RWPE1 (cell line): ENCODE measurements at regions not wholly inside any gene's neighbourhood (a gene's known extent, or its start where the extent isn't known, plus 50 kb on each side); places are given as distances from the start of the nearest gene placed in this dataset.

Source experiments
- CTCF ChIA-PET: fragments of 350-600 bp; sonication (Branson Sonifier 250); formaldehyde crosslinking; extraction: SDS; loops from one replicate; lab custom pipeline; 2021; lab: Yijun Ruan, JAX
- POLR2A ChIA-PET: fragments of 400-600 bp; formaldehyde crosslinking; extraction: SDS; loops from one replicate; lab custom pipeline; 2020; ENCODE audit warnings: antibody characterized with exemption; ENCODE audit not compliant: low non-redundant PET; lab: Yijun Ruan, JAX
- DNase-seq: peaks from one replicate; pipeline ENCODE4 v3.0.0; 2012; ENCODE audit warnings: low spot score
- H3K27ac ChIP-seq: fragments of 450-650 bp; 2 replicates; pipeline ENCODE4 v1.5.1; 2017
- TF ChIP-seq, protein P1 (sequence below): fragments of 450-650 bp; conservative IDR thresholded peaks from 2 replicates; pipeline ENCODE4 v1.5.1; 2017; ENCODE audit warnings: low read depth, mild to moderate bottlenecking

DNA sequence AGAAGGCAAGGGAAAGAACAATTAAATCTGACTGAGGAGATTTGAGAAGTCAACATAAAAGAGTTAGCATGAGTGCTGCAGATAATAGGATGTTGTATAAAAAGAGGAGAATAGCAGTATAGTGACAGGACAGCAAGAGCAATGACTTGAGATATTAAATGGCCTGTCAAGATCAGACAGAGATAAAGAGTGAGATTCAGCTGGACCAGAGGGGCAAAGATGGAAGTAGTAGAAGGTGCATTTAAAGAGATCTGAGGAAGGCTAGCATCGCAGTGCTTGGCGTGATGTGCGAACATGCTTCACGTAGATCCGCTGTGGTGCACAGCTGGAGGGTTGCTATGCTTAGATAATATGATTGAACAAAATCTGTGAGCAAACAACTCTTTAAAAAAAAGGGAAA lies 1422.6 kb upstream of the CDH8 start:
- CTCF ChIA-PET: no interaction called here
- no peak for DNase-seq
- TF ChIP-seq, protein P1, sequence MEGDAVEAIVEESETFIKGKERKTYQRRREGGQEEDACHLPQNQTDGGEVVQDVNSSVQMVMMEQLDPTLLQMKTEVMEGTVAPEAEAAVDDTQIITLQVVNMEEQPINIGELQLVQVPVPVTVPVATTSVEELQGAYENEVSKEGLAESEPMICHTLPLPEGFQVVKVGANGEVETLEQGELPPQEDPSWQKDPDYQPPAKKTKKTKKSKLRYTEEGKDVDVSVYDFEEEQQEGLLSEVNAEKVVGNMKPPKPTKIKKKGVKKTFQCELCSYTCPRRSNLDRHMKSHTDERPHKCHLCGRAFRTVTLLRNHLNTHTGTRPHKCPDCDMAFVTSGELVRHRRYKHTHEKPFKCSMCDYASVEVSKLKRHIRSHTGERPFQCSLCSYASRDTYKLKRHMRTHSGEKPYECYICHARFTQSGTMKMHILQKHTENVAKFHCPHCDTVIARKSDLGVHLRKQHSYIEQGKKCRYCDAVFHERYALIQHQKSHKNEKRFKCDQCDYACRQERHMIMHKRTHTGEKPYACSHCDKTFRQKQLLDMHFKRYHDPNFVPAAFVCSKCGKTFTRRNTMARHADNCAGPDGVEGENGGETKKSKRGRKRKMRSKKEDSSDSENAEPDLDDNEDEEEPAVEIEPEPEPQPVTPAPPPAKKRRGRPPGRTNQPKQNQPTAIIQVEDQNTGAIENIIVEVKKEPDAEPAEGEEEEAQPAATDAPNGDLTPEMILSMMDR: no peak
- POLR2A ChIA-PET: no interaction called here
- no peak overlapping the region for H3K27ac ChIP-seq

DNA sequence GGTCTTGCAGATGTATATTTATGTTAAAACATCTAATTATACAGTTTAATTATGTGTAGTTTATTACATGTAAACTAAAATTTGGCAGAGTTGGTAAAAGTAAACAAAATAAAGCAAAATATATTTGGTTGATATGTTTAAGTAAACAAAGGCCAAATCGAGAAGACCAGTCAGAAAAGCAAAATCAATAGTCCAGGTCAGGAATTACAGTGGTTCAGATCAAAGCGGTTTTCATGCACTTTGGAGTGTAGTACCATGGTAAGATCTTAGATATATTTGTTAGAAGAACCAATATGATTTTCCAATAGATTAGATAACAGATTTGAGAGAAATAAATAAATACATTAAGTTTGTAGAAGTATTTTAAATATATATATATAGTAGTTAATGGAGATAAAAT lies 1421.6 kb upstream of the CDH8 start:
- DNase-seq: no peak
- TF ChIP-seq, protein P1: no peak
- POLR2A ChIA-PET: no interaction called here
- CTCF ChIA-PET: no interaction called here
- H3K27ac ChIP-seq: no peak overlapping the region

DNA sequence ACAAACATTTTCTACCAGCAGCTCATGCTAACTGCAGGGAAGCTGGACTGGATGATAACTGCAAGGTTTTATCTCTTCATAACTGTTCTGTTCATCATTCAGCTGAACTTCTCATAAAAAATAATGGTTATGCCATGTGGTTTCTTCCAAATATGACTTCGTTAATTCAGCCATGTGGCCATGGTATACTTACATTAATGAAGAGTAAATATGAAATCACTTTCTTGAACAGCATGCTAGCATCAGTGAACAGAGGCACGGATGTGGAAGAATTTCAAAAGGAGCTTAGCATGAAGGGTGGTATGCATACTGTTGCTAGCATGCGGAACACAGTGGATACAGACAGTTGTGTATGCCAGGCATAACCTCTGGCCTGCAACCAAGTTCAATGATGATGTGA lies 1417.0 kb upstream of the CDH8 start:
- H3K27ac ChIP-seq: no peak overlapping the region
- ChIA-PET CTCF (no interaction called here), POLR2A (no interaction called here)
- DNase-seq: no peak
- TF ChIP-seq, protein P1: no peak

DNA sequence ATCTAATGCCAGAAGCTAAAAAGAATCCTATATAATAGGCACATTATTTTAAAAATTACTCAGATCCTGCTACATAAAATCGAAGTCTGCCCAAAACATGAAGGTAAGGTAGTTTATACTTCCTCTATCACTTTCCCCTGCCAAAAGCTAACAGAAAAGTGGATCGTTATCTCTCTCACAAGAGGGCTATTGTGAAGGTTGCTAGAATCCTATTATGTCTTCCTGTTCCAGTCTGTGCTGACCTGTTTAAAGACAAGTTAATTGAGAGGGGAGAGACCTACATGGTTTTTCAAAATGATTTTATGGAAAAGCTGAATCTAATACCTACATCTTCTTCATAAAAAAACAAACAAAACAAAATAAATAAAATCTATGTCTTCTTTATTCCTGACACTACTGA lies 1410.9 kb upstream of the CDH8 start:
- CTCF ChIA-PET: no interaction called here
- DNase-seq: no peak
- TF ChIP-seq, protein P1: no peak
- POLR2A ChIA-PET: no interaction called here
- H3K27ac ChIP-seq: no peak overlapping the region

DNA sequence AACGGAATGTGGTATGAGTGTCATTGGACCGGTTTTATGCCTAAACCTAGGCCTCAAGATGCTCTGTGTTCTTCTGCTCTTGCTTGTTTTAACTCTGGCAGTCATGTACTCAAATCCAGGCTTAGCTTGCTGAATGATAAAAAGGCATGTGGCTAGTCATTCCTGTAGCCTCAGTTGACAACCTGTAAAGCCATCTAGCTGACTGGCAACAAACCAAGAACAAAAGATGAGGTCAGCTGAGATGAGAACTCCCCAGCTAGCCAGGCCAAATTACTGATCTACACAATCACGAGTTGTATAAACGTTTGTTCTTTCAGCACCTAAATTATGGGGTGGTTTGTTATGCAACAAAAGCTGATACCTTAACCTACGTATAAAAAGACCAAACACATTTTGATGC lies 1406.0 kb upstream of the CDH8 start:
- TF ChIP-seq, protein P1: no peak

DNA sequence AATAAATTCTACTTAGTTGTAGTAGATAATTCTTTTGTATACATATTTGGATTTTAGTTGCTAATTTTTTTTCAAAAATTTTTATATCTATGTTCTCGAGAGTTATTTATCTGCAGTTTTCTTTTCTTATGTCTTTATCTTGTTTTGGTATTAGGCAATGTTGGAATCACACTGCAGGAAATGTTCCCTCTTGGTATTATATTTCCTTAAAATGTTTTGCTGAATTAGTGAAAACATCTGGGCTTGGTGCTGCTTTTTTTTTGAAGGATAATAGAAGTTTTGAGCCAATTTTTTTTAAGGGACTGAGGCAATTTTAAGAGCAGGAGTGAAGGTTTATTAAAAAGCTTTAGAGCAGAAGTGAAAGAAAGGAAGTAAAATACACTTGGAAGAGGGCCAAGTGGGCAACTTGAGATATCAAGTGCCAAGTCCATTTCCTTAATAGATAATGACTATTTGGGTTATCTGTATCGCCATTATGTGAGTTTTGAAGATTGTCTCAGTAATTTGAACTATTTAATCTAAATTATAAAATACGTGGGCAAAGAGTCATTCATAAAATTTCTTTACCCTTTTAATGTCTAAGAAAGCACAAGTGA lies 1390.1 kb upstream of the CDH8 start:
- POLR2A ChIA-PET: no interaction called here
- CTCF ChIA-PET: interaction anchor here (0.7 kb wide), 1 partner anchor 43 kb away, joined by 3 read pairs; no protein-coding TSS in a partner anchor
- H3K27ac ChIP-seq: no peak overlapping the region
- DNase-seq: no peak
- TF ChIP-seq, protein P1: no peak

More for the DNA sequence above, 1406.0 kb upstream of the CDH8 start:
- no peak overlapping the region for H3K27ac ChIP-seq
- DNase-seq: no peak
- ChIA-PET CTCF (no interaction called here), POLR2A (no interaction called here)
